ENCODE measurements at regions not wholly inside any gene's neighbourhood (a gene's known extent, or its start where the extent isn't known, plus 50 kb on each side); places are given as distances from the start of the nearest gene placed in this dataset.

GRCh38 chr9:1709347-1709746 is 305.8 kb upstream of the SMARCA2 start:
- no peak for TF ChIP-seq CTCF (IDR thresholded peaks at IDR 0.05; ENCODE audit: low read depth, low read length)
- DNase-seq (ENCODE audit: low read depth in 1 of 2, low spot score in 1 of 2) = no peak
- H3K27me3 ChIP-seq = no peaks in the 10 kb centered on the region
- H3K4me1 ChIP-seq (ENCODE audit: low read depth) = no peaks in the 10 kb centered on the region
- H3K36me3 ChIP-seq = no peaks in the 10 kb centered on the region
- no peaks in the 10 kb centered on the region for H3K9me3 ChIP-seq (ENCODE audit: low read depth)
- no peak overlapping the region for H3K27ac ChIP-seq
- no peak overlapping the region for H3K4me3 ChIP-seq

GRCh38 chr9:1712861-1713450 is 302.2 kb upstream of the SMARCA2 start:
- Histone ChIP-seq H3K4me1 (ENCODE audit: low read depth) (no peaks in the 10 kb centered on the region), H3K27me3 (no peaks in the 10 kb centered on the region), H3K9me3 (ENCODE audit: low read depth) (no peaks in the 10 kb centered on the region), H3K36me3 (no peaks in the 10 kb centered on the region), H3K27ac (no peak overlapping the region), H3K4me3 (no peak overlapping the region)
- no peak for DNase-seq (ENCODE audit: low read depth in 1 of 2, low spot score in 1 of 2)
- no peak for TF ChIP-seq CTCF (IDR thresholded peaks at IDR 0.05; ENCODE audit: low read depth, low read length)

GRCh38 chr9:1713841-1714240 is 301.3 kb upstream of the SMARCA2 start:
- Histone ChIP-seq H3K27me3 (no peaks in the 10 kb centered on the region), H3K4me3 (no peak overlapping the region), H3K27ac (no peak overlapping the region), H3K36me3 (no peaks in the 10 kb centered on the region), H3K4me1 (ENCODE audit: low read depth) (no peaks in the 10 kb centered on the region), H3K9me3 (ENCODE audit: low read depth) (no peaks in the 10 kb centered on the region)
- no peak for DNase-seq (ENCODE audit: low read depth in 1 of 2, low spot score in 1 of 2)
- no peak for TF ChIP-seq CTCF (IDR thresholded peaks at IDR 0.05; ENCODE audit: low read depth, low read length)

GRCh38 chr9:1717882-1718281 is 297.3 kb upstream of the SMARCA2 start:
- H3K27ac ChIP-seq = no peak overlapping the region
- H3K4me1 ChIP-seq (ENCODE audit: low read depth) = no peaks in the 10 kb centered on the region
- no peaks in the 10 kb centered on the region for H3K9me3 ChIP-seq (ENCODE audit: low read depth)
- no peak overlapping the region for H3K4me3 ChIP-seq
- H3K27me3 ChIP-seq = no peaks in the 10 kb centered on the region
- H3K36me3 ChIP-seq = no peaks in the 10 kb centered on the region
- no peak for TF ChIP-seq CTCF (IDR thresholded peaks at IDR 0.05; ENCODE audit: low read depth, low read length)
- no peak for DNase-seq (ENCODE audit: low read depth in 1 of 2, low spot score in 1 of 2)

GRCh38 chr9:1718836-1719235 is 296.3 kb upstream of the SMARCA2 start:
- Histone ChIP-seq H3K9me3 (ENCODE audit: low read depth) (no peaks in the 10 kb centered on the region), H3K27me3 (no peaks in the 10 kb centered on the region), H3K4me3 (no peak overlapping the region), H3K36me3 (no peaks in the 10 kb centered on the region), H3K4me1 (ENCODE audit: low read depth) (no peaks in the 10 kb centered on the region), H3K27ac (no peak overlapping the region)
- DNase-seq (ENCODE audit: low read depth in 1 of 2, low spot score in 1 of 2) = no peak
- TF ChIP-seq CTCF (IDR thresholded peaks at IDR 0.05; ENCODE audit: low read depth, low read length) = no peak

GRCh38 chr9:1721196-1721595 is 294.0 kb upstream of the SMARCA2 start:
- TF ChIP-seq CTCF (IDR thresholded peaks at IDR 0.05; ENCODE audit: low read depth, low read length) = no peak
- Histone ChIP-seq H3K36me3 (no peaks in the 10 kb centered on the region), H3K4me3 (no peak overlapping the region), H3K27ac (no peak overlapping the region), H3K4me1 (ENCODE audit: low read depth) (no peaks in the 10 kb centered on the region), H3K27me3 (no peaks in the 10 kb centered on the region), H3K9me3 (ENCODE audit: low read depth) (no peaks in the 10 kb centered on the region)
- DNase-seq (ENCODE audit: low read depth in 1 of 2, low spot score in 1 of 2) = no peak
